Loucy (cell line): ENCODE measurements at regions not wholly inside any gene's neighbourhood (a gene's known extent, or its start where the extent isn't known, plus 50 kb on each side); places are given as distances from the start of the nearest gene placed in this dataset.

Experiments used
- H2AFZ ChIP-seq: fragments of 200-600 bp; sonication (generic); 2 replicates; pipeline ENCODE4 v1.6.0; 2016; ENCODE audit warnings: antibody characterized with exemption, mild to moderate bottlenecking, low read length, moderate library complexity
- H3F3A ChIP-seq: fragments of 200-600 bp; 2 replicates; pipeline ENCODE4 v1.6.0; 2016; ENCODE audit warnings: antibody characterized with exemption, low read depth, mild to moderate bottlenecking
- H3K27me3 ChIP-seq: fragments of 200-600 bp; sonication (generic); 2 replicates; pipeline ENCODE4 v1.6.1; 2014; ENCODE audit warnings: low read length, mild to moderate bottlenecking; ENCODE audit not compliant: insufficient read depth, poor library complexity, severe bottlenecking
- H3K36me3 ChIP-seq: fragments of 200-600 bp; sonication (generic); 2 replicates; pipeline ENCODE4 v1.6.1; 2016; ENCODE audit warnings: low read length; ENCODE audit not compliant: insufficient read depth
- H3K4me1 ChIP-seq: fragments of 200-600 bp; sonication (generic); 2 replicates; pipeline ENCODE4 v1.5.1; 2014; ENCODE audit warnings: low read length, mild to moderate bottlenecking; ENCODE audit not compliant: insufficient read depth, poor library complexity, severe bottlenecking
- H3K4me2 ChIP-seq: fragments of 200-600 bp; sonication (generic); 2 replicates; pipeline ENCODE4 v1.6.0; 2014; ENCODE audit warnings: antibody characterized with exemption, low read length, low read depth, mild to moderate bottlenecking; ENCODE audit not compliant: poor library complexity, severe bottlenecking
- H3K4me3 ChIP-seq: fragments of 200-600 bp; sonication (generic); 2 replicates; pipeline ENCODE4 v1.5.1; 2014; ENCODE audit warnings: low read length, mild to moderate bottlenecking, mixed read lengths; ENCODE audit not compliant: poor library complexity, severe bottlenecking
- H3K79me2 ChIP-seq: fragments of 200-600 bp; sonication (generic); 2 replicates; pipeline ENCODE4 v1.6.1; 2014; ENCODE audit warnings: low read length; ENCODE audit not compliant: insufficient read depth
- H3K9ac ChIP-seq: fragments of 200-600 bp; sonication (generic); 2 replicates; pipeline ENCODE4 v1.6.0; 2014; ENCODE audit warnings: mild to moderate bottlenecking, low read depth, low read length, moderate library complexity; ENCODE audit not compliant: poor library complexity, severe bottlenecking
- H3K9me2 ChIP-seq: fragments of 200-600 bp; sonication (generic); replicated peaks from 2 replicates; pipeline ENCODE4 v1.6.1; 2016; ENCODE audit warnings: low read depth, low read length, mixed read lengths
- H3K9me3 ChIP-seq: fragments of 200-600 bp; sonication (generic); 2 replicates; pipeline ENCODE4 v1.6.1; 2014; ENCODE audit warnings: mild to moderate bottlenecking, antibody characterized with exemption, low read length, low read depth; ENCODE audit not compliant: insufficient read depth
- H4K20me1 ChIP-seq: fragments of 200-600 bp; sonication (generic); 2 replicates; pipeline ENCODE4 v1.6.0; 2014; ENCODE audit warnings: antibody characterized with exemption, low read length, mild to moderate bottlenecking; ENCODE audit not compliant: insufficient read depth, poor library complexity, severe bottlenecking
- EZH2phosphoT487 ChIP-seq: fragments of 200-600 bp; IDR thresholded peaks from 2 replicates; pipeline ENCODE4 v1.6.1; 2018; ENCODE audit warnings: antibody characterized with exemption, mild to moderate bottlenecking, moderate library complexity, borderline replicate concordance
- TF ChIP-seq, protein P1 (sequence below): fragments of 200-600 bp; sonication (generic); conservative IDR thresholded peaks from 2 replicates; pipeline ENCODE4 v1.5.1; 2014; ENCODE audit warnings: mild to moderate bottlenecking, antibody characterized with exemption, low read length

DNA sequence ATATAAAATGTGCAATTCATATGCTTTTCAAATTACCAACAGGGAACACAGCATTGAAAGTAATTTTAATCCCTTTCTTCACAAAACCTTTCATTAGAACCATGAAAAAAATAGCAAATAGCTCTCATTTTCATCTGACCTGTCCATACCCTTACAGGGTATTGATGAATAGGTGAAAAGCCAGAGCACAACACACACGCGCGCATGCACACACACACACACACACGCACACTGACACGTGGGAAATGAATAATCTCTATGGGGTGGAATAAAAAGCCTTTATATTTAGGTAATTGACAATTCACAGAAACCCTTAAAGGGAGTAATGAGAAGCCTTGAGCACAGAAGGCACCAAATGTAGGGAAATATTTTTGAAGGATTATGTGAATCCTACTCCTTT lies 76.2 kb upstream of the POU2AF2 start:
- Histone ChIP-seq H3K4me2 (no peak overlapping the region), H2AFZ (no peak overlapping the region), H3K9me3 (no peaks in the 10 kb centered on the region), H3K9me2 (no peaks in the 10 kb centered on the region), H3K4me1 (no peaks in the 10 kb centered on the region), H3K79me2 (no peaks in the 10 kb centered on the region), H3K36me3 (no peaks in the 10 kb centered on the region), H3K9ac (no peak overlapping the region), H3K4me3 (no peak overlapping the region), H3F3A (no peaks in the 10 kb centered on the region), H4K20me1 (no peaks in the 10 kb centered on the region), H3K27me3 (no peaks in the 10 kb centered on the region)
- TF ChIP-seq EZH2phosphoT487, result no peak
- TF ChIP-seq, protein P1, sequence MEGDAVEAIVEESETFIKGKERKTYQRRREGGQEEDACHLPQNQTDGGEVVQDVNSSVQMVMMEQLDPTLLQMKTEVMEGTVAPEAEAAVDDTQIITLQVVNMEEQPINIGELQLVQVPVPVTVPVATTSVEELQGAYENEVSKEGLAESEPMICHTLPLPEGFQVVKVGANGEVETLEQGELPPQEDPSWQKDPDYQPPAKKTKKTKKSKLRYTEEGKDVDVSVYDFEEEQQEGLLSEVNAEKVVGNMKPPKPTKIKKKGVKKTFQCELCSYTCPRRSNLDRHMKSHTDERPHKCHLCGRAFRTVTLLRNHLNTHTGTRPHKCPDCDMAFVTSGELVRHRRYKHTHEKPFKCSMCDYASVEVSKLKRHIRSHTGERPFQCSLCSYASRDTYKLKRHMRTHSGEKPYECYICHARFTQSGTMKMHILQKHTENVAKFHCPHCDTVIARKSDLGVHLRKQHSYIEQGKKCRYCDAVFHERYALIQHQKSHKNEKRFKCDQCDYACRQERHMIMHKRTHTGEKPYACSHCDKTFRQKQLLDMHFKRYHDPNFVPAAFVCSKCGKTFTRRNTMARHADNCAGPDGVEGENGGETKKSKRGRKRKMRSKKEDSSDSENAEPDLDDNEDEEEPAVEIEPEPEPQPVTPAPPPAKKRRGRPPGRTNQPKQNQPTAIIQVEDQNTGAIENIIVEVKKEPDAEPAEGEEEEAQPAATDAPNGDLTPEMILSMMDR, result no peak

DNA sequence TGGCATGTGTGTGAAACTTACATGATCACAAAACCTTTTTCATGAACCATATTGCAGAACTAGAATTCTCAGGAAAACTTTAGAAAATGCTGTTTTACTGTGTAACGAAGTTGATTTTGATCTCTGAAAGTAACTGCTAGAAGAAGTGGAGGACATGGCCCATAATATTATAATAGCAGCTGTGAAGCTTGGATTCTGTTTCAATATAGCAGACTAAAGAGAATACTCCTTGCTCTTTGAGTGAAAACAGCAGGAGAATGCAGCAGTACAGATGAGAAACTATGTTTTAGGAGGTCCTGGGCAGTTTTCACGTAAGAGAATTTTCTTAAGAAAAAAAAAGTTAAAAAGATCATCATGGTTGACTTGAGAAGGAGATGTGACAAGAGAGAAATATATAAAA lies 76.7 kb upstream of the POU2AF2 start:
- Histone ChIP-seq H3K36me3 (no peaks in the 10 kb centered on the region), H3K27me3 (no peaks in the 10 kb centered on the region), H2AFZ (no peak overlapping the region), H3F3A (no peaks in the 10 kb centered on the region), H3K9me2 (no peaks in the 10 kb centered on the region), H4K20me1 (no peaks in the 10 kb centered on the region), H3K9ac (no peak overlapping the region), H3K79me2 (no peaks in the 10 kb centered on the region), H3K4me1 (no peaks in the 10 kb centered on the region), H3K4me3 (no peak overlapping the region), H3K4me2 (no peak overlapping the region), H3K9me3 (no peaks in the 10 kb centered on the region)
- TF ChIP-seq, protein P1, result no peak
- no peak for TF ChIP-seq EZH2phosphoT487

DNA sequence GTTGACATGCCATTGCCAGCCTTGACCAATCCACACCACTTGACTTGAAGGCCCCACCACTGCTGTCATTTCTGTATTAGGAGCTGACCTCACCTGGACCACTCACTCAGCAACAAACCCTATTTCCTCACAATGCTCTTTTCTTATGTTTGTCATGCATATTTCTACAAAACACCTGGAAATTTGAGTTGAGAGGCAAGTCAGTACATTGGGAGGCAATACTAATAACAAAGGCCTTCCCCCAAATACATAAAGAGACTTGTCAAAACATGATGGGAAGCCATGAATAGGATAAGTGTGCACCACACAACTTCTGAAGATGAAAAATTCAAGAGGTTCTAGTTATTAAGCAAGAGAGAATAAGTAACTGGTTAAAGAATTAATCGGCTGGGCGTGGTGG lies 77.9 kb upstream of the POU2AF2 start:
- H2AFZ ChIP-seq, result no peak overlapping the region
- no peaks in the 10 kb centered on the region for H3F3A ChIP-seq
- H3K9me3 ChIP-seq, result no peaks in the 10 kb centered on the region
- H3K9me2 ChIP-seq, result no peaks in the 10 kb centered on the region
- H3K27me3 ChIP-seq, result no peaks in the 10 kb centered on the region
- H3K79me2 ChIP-seq, result no peaks in the 10 kb centered on the region
- no peaks in the 10 kb centered on the region for H3K36me3 ChIP-seq
- no peak overlapping the region for H3K4me3 ChIP-seq
- H3K4me2 ChIP-seq, result no peak overlapping the region
- no peak overlapping the region for H3K9ac ChIP-seq
- TF ChIP-seq, protein P1, result no peak
- TF ChIP-seq EZH2phosphoT487, result no peak
- H4K20me1 ChIP-seq, result no peaks in the 10 kb centered on the region
- no peaks in the 10 kb centered on the region for H3K4me1 ChIP-seq
